ES-I3 (cell line): ENCODE measurements at regions not wholly inside any gene's neighbourhood (a gene's known extent, or its start where the extent isn't known, plus 50 kb on each side); places are given as distances from the start of the nearest gene placed in this dataset.
"Not testable (repeated sequence)": the region's sequence is repeated elsewhere in the genome, so short reads cannot be mapped to it uniquely, and the experiment has no call there.

Source experiments
- H3K36me3 ChIP-seq: 2 replicates; pipeline ENCODE4 v1.6.1; 2013; ENCODE audit warnings: mild to moderate bottlenecking, low read length, control low read depth, moderate library complexity; ENCODE audit not compliant: insufficient read depth
- H3K4me1 ChIP-seq: 2 replicates; pipeline ENCODE4 v1.6.1; 2013; ENCODE audit warnings: mild to moderate bottlenecking, control low read depth, low read length; ENCODE audit not compliant: insufficient read depth
- H3K9ac ChIP-seq: 2 replicates; pipeline ENCODE4 v1.6.1; 2013; ENCODE audit warnings: low read depth, mild to moderate bottlenecking, low read length, moderate library complexity
- H3K9me3 ChIP-seq: 2 replicates; pipeline ENCODE4 v1.6.1; 2013; ENCODE audit warnings: mild to moderate bottlenecking, low read length, moderate library complexity; ENCODE audit not compliant: control insufficient read depth, insufficient read depth

DNA sequence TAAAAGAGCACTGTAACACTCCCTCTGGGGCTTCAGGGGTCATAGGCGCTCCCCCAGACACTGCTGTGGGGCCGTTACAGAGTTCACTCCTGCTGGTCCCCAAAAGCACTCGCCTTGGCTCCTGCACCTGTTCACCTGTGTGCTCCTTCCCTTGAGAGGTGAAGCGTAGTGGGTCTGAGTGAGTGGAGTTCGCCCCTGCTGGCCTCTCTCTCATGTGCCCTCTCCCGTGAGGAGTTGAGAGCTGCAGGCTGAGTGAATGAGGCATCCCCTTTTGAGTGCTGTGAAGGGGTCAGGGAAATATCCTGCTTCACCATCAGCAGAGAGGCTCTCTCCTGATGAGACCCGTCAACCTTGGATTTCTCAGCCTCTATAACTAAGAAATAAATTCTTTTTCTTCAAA, 134.6 kb upstream of the TUT7 start:
- H3K4me1 ChIP-seq = no peaks in the 10 kb centered on the region
- H3K9ac ChIP-seq = no peak overlapping the region
- no peaks in the 10 kb centered on the region for H3K9me3 ChIP-seq
- H3K36me3 ChIP-seq = no peaks in the 10 kb centered on the region

DNA sequence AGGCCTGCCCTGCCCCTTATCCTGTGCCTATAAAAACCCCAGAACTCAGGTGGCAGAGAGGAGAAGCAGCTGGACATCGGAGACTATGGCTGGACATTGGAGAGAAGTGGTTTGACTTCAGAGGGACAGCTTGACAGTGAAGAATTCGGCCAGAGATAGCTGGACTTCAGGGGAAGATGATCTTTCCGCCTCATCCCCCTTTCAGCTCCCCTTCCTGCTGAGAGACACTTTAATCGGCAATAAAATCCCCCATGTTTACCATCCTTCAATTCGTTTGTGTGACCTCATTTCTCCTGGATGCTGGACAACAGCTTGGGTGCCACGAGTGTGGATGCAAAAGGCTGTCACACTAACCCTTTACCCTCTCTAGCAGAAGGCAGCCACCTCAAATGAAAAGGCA, 134.1 kb upstream of the TUT7 start:
- Histone ChIP-seq H3K4me1 (no peaks in the 10 kb centered on the region), H3K36me3 (no peaks in the 10 kb centered on the region), H3K9ac (no peak overlapping the region), H3K9me3 (no peaks in the 10 kb centered on the region)

DNA sequence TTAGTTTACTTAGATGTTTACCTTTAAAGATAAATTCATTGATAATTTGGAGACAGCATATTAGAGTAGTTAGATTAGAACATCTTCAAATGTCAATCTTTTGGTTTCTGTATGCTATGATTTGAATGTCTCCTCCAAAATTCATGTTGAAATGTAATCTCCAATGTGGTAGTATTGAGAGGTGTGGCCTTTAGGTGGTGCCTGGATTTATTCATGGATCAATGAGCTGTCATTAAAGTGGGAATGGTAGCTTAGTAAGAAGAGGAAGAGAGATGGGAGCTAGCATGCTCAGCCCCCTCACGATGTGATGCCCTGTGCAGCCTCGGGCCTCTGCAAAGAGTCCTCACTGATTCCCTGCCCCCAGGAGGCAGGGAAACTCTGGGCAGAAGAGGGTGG, 133.6 kb upstream of the TUT7 start:
- Histone ChIP-seq H3K4me1 (no peaks in the 10 kb centered on the region), H3K36me3 (no peaks in the 10 kb centered on the region), H3K9ac (no peak overlapping the region), H3K9me3 (no peaks in the 10 kb centered on the region)

DNA sequence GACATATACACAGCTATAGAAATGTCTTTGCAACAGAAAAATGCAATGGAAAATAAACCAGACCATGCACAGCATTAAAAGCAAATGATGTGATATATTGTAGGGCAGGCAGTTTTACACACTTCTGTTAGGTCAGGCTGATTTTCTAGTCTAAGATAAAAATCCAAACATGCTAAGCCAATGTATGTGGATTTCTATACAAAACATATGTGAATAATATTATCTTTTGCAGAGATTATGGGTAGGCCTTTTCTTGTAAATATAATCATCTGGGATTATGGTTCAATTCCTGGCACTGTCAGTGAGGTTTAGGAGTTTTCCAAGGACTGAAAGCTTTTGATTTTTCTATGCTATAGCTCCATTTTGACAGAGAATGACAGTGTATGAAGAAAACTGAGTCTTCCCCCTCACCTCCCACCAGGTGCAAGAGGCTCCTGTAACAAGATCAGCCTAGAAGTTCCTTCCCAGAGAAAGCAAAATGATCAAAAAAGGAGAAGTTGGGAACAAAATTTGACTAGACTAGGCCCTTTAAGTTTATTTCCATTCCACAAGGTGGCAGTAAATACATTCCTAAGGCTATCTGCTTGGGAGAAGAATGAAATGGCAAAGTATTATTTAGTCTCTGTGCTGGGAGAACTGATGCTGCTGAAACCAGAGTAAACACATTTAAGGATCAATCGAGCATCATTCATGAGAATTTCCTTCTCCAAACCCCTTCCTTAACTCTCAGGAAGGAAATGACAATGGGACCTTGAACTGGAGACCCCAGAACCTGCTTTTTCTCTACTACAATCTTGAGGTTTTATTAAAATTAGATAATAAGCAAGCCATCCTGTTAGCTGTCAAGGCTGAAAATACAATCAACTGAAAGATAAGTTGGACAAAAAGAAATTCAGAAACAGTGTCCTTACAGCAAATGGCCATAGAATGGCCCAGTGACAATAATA, 133.0 kb upstream of the TUT7 start:
- Histone ChIP-seq H3K9me3 (no peaks in the 10 kb centered on the region), H3K9ac (no peak overlapping the region), H3K36me3 (no peaks in the 10 kb centered on the region), H3K4me1 (no peaks in the 10 kb centered on the region)

DNA sequence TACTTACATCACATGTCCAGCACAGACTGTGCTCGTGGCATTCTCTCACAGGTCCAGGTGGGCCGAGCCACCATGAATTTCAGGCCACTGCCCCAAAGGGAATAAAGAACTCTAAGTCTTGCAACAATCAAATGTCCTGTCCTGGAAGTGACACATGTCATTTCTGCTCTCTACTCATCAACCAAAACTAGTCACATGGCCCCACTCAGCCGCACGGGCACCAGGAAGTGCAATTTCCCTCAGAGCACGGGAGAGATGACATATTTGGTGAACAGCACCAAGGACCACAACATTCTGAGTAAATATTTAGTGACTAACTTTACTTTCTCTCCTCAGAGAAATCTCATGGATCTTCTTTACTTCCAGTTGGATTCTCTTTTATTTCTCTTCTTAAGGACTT, 131.1 kb upstream of the TUT7 start:
- no peaks in the 10 kb centered on the region for H3K4me1 ChIP-seq
- no peak overlapping the region for H3K9ac ChIP-seq
- H3K36me3 ChIP-seq = no peaks in the 10 kb centered on the region
- peaks cover 13% of the 10 kb centered on the region; the same call in 1 of the 2 replicates for H3K9me3 ChIP-seq

DNA sequence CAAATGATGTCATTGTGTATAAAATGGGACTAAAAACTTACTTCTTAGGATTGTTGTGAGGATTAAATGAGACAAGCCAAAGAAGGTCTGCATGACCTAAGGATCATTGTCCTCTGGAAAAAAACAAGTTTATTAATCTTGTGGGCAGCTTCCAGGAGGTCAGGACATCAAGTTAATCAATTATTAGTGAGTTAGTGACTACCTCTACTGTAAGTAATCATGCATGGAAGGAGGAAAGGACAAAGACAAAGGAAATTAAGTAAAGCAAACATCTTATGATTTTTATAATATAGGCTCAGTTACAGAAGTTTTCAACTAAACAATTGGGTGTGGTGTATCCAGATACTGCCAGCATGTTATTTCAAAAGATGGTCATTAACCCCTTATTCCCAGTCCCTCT, 129.3 kb upstream of the TUT7 start:
- H3K9me3 ChIP-seq = peaks cover 13% of the 10 kb centered on the region; the same call in 1 of the 2 replicates
- H3K4me1 ChIP-seq = no peaks in the 10 kb centered on the region
- no peak overlapping the region for H3K9ac ChIP-seq
- no peaks in the 10 kb centered on the region for H3K36me3 ChIP-seq

DNA sequence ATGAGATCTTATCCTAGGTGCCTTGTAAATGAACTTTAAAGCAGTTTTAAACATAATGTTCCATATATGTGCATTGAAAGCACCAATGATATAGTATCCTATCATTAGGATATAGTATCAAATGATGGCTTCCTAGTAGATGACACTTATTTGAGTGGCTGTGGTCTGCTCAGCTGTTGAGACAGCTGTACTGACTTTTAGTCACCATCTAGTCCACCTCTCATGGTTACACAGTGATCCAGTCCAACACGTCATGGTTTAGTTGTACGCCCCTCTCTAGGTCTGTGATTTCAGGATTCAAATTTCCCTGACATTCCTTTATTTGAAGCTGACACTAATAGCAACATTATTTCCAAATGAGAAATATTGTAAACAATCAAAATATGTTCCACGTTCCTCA, 127.3 kb upstream of the TUT7 start:
- H3K9ac ChIP-seq = no peak overlapping the region
- peaks cover 13% of the 10 kb centered on the region; the same call in 1 of the 2 replicates for H3K9me3 ChIP-seq
- no peaks in the 10 kb centered on the region for H3K36me3 ChIP-seq
- no peaks in the 10 kb centered on the region for H3K4me1 ChIP-seq

DNA sequence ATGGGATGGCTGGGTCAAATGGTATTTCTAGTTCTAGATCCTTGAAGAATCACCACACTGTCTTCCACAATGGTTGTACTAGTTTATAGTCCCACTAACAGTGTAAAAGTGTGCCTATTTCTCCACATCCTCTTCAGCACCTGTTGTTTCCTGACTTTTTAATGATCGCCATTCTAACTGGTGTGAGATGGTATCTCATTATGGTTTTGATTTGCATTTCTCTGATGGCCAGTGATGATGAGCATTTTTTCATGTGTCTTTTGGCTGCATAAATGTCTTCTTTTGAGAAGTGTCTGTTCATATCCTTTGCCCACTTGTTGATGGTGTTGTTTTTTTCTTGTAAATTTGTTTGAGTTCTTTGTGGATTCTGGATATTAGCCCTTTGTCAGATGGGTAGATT, 121.0 kb upstream of the TUT7 start:
- H3K9ac ChIP-seq, H3K9me3 ChIP-seq, H3K36me3 ChIP-seq, H3K4me1 ChIP-seq: not testable (repeated sequence)

DNA sequence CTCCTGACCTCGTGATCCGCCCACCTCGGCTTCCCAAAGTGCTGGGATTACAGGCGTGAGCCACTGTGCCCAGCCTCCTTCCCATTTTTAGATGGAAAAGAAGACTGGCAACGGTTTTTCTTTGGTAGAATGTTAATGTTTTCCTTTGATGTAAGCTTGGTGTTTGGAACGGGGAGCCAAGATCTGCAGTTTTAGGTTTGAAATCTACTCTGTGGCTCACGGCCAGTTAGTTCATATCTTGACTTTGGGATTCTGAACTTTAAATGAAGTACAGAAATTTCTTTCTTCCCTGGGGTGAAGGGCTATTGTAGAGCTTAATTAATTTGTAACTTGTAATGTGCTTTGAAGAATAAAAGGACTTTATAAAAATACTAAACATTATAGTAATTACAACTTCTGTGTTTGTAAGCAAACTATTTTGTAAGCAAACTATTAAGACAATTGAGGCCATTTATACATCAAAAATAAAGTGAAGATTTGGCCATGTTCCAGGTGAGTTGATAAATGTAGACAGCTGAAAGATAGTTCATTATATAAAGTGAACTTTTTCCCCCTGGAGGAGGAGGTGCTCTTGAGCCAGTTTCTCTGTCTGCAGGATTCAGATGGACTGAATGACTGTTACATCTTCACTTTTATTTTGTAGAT, 117.1 kb upstream of the TUT7 start:
- Histone ChIP-seq H3K36me3 (no peaks in the 10 kb centered on the region), H3K9ac (no peak overlapping the region), H3K4me1 (no peaks in the 10 kb centered on the region), H3K9me3 (no peaks in the 10 kb centered on the region)

DNA sequence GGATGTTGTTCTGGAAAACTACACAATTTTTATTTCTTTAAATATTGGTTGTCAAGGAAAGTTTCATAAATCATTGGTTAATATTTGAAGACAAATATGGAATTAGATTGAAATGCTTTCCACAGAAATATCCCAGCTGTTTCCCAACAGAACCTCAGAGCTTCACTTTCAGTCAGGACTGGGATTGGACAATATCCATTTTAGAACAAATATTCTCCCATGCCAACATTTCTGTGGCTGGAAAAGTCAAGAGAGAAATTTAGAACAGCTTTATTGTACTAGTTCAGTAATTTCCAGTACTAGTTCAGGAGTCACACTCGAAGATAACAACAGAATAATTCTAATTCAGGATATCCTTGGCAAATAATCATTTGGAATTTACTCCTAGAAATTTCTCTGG, 116.1 kb upstream of the TUT7 start:
- Histone ChIP-seq H3K9ac (no peak overlapping the region), H3K9me3 (no peaks in the 10 kb centered on the region), H3K36me3 (no peaks in the 10 kb centered on the region), H3K4me1 (no peaks in the 10 kb centered on the region)

DNA sequence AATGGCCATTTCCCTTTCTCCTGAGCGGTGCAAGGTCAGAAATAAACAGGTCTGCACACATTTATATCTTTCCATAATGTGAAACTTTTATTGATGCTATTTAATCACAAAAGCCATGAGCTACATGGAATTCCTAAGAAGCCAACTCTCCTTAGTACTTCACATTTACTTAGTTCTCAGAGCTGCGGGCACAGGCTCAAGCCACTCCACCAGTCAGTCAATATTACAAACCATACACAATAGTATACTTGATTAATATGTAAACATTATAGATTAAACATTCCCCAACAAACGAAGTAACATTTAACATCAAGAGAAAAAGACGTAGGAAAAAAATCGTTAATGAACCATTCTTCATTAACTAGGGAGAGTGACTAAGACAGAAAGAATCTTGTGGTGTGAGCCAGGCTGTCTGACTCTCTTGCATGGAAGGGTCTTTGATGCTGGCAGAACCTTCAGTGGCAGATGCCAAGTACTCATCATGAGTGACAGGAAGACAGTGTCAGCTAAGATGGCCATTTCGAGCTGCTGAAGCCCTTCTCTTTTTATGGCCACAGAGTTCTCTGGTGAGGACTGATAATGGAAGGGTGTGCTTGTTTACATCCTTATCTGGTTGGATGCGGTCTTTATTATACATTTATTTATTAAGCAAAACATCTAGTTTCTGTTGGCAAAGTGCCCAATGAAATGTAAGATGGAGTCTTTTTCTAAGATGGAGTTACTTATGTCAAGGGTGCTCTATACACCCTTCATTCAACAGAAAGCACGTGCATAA, 115.5 kb upstream of the TUT7 start:
- Histone ChIP-seq H3K9ac (no peak overlapping the region), H3K9me3 (no peaks in the 10 kb centered on the region), H3K36me3 (no peaks in the 10 kb centered on the region), H3K4me1 (no peaks in the 10 kb centered on the region)

DNA sequence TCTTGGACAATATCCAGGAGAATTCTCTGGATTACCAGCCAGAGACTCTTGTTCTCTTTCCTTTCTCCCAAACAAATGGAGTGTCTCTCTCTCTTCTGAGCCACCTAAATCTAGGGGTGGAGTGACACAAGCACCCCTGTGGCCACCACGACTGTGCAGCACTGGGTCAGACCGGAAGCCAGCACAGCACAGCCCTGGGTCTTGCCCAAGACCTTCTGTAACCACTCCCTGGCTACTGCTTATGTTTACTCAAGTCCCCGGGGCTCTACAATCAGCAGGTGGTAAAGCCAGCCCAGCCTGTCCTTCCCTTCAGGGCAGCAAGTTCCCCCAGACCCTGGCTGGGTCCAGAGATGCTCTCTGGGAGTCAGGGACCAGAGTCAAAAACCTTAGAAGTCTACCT, 110.0 kb upstream of the TUT7 start:
- Histone ChIP-seq H3K4me1 (no peaks in the 10 kb centered on the region), H3K9ac (no peak overlapping the region), H3K36me3 (no peaks in the 10 kb centered on the region), H3K9me3 (no peaks in the 10 kb centered on the region)

DNA sequence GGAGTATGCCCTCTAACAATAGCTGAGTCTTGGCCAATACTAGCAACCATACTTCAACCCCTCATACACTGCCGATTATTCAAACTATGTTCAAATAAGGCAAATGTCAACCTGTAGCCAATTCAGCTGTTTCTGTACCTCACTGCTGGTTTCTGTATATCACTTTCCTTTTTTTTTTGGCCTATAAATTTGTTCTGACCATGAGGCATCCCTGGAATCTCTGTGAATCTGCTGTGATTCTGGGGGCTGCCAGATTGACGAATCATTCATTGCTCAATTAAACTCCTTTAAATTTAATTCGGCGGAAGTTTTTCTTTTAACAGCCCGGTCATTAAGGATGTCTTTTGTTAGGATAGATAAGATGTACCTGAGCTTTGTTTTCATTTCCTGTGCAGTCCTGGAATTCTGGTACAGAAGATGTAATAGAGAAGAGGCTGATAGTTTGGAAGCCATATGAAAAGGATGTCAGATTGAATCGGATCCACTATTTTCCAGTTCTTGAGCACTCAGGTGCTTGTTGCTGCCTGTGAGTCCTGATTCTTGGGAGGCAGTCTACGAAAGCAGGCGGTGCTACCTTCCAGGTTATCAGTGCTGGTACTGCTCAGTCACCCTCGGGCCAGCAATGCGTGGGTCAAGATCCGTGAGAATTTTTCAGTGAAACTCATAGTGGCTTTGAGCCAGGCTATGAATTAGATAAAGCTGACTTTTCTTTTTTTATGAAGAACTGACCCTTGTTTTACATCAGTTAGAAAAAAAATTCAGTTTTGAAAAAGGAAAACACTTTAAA, 106.2 kb upstream of the TUT7 start:
- Histone ChIP-seq H3K9me3 (no peaks in the 10 kb centered on the region), H3K4me1 (no peaks in the 10 kb centered on the region)

DNA sequence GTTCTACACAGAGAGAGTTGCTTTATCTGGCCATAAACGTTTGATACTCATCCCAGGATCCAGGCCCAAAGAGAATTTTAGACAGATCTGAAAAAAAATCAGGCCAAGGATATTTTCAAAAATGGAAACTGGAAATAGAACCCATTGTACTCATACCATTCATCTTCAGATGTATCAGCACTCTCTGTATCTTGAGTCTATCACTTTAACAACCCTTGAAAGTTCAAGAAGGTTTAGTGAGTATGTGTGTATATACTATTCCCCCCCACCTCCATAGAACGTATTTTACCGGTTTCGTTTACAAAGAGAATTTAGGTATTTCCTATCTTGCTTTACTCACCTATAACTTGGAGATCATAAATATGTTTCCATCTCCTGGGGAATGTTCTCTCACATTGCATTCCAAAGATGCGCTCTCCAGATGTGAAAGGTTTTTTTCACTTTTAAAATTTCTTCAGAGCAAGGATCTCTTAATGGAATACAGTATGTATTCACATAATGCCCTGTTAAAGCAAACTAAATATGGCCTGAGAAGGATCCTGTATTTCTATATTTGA, 105.5 kb upstream of the TUT7 start:
- no peaks in the 10 kb centered on the region for H3K9me3 ChIP-seq
- no peaks in the 10 kb centered on the region for H3K4me1 ChIP-seq
- H3K9ac ChIP-seq = no peak overlapping the region
- H3K36me3 ChIP-seq = no peaks in the 10 kb centered on the region

More for the DNA sequence above, 106.2 kb upstream of the TUT7 start:
- H3K36me3 ChIP-seq = no peaks in the 10 kb centered on the region
- H3K9ac ChIP-seq = no peak overlapping the region
